Uterus (tissue), 2 donors: ENCODE measurements at regions not wholly inside any gene's neighbourhood (a gene's known extent, or its start where the extent isn't known, plus 50 kb on each side); places are given as distances from the start of the nearest gene placed in this dataset.

Experiments
- POLR2A ChIP-seq, 2 donors: fragments of 450-650 bp; IDR thresholded peaks; one replicate each; pipeline ENCODE4 v1.6.1; 2016; ENCODE audit warnings: antibody characterized with exemption in 2 of 2, mild to moderate bottlenecking in 1 of 2, moderate library complexity in 1 of 2
- TF ChIP-seq, protein P1 (sequence below), 4 experiments: fragments of 200-600 bp in 2 of 4; fragments of 450-650 bp in 2 of 4; sonication (generic) in 2 of 4; IDR thresholded peaks; one replicate each; pipeline ENCODE4 v1.5.1; 2016 to 2019; ENCODE audit warnings: antibody characterized with exemption in 4 of 4, mild to moderate bottlenecking in 2 of 4, moderate library complexity in 1 of 4

DNA sequence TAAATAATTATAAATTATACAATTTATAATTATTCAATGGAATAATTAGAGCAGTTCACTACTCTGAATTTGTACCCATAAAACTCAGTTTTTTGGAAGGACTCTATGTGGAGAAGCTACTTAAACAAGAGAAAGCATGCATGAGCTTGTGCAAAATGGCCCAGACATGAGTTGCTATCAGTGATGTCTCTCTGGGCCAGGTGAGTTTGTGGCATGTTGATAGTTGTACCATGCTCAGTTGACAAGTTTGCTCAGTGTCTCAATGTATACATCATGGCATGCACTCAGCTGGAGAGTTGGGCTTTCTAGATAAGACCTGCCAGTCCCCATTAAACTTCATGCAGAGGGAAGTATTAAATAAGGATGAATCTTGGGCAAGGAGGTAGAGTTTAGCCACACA, 153.8 kb upstream of the TACR1 start:
- no peak for TF ChIP-seq POLR2A (IDR thresholded peaks at IDR 0.05)
- TF ChIP-seq, protein P1, sequence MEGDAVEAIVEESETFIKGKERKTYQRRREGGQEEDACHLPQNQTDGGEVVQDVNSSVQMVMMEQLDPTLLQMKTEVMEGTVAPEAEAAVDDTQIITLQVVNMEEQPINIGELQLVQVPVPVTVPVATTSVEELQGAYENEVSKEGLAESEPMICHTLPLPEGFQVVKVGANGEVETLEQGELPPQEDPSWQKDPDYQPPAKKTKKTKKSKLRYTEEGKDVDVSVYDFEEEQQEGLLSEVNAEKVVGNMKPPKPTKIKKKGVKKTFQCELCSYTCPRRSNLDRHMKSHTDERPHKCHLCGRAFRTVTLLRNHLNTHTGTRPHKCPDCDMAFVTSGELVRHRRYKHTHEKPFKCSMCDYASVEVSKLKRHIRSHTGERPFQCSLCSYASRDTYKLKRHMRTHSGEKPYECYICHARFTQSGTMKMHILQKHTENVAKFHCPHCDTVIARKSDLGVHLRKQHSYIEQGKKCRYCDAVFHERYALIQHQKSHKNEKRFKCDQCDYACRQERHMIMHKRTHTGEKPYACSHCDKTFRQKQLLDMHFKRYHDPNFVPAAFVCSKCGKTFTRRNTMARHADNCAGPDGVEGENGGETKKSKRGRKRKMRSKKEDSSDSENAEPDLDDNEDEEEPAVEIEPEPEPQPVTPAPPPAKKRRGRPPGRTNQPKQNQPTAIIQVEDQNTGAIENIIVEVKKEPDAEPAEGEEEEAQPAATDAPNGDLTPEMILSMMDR (IDR thresholded peaks at IDR 0.05): no peak
